ENCODE measurements at regions not wholly inside any gene's neighbourhood (a gene's known extent, or its start where the extent isn't known, plus 50 kb on each side); places are given as distances from the start of the nearest gene placed in this dataset.

DNA sequence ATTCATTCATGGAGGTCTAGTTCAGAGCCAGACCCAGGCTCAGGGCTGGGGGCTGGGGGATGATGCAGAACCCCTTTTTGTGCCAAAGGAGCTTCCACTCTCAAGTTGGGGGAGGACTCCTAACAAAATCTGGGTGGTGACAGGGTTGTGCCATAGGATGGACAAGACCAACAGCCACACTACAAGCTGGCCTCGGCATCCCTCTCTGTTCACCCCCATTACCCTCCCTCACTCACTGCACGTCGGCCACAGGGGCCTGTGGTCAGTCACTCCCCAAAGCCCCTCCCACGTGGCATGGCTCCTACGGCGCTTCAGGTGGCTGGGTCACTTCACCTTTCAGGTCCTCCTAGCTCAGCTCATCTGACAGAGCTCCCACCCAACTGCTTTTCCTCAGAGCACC is 348.7 kb upstream of the ZMIZ1 start:
- H3K4me1 ChIP-seq, result peaks cover 8 to 13% of the 10 kb centered on the region in 2 donors
- TF ChIP-seq, protein P1, sequence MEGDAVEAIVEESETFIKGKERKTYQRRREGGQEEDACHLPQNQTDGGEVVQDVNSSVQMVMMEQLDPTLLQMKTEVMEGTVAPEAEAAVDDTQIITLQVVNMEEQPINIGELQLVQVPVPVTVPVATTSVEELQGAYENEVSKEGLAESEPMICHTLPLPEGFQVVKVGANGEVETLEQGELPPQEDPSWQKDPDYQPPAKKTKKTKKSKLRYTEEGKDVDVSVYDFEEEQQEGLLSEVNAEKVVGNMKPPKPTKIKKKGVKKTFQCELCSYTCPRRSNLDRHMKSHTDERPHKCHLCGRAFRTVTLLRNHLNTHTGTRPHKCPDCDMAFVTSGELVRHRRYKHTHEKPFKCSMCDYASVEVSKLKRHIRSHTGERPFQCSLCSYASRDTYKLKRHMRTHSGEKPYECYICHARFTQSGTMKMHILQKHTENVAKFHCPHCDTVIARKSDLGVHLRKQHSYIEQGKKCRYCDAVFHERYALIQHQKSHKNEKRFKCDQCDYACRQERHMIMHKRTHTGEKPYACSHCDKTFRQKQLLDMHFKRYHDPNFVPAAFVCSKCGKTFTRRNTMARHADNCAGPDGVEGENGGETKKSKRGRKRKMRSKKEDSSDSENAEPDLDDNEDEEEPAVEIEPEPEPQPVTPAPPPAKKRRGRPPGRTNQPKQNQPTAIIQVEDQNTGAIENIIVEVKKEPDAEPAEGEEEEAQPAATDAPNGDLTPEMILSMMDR (IDR thresholded peaks at IDR 0.05 in 4 of 5, conservative IDR thresholded peaks at IDR 0.05 in 1 of 5), result no peak
- ATAC-seq (no peak), DNase-seq (no peak)
- no peak overlapping the region for H3K27ac ChIP-seq
- H3K36me3 ChIP-seq, result no peaks in the 10 kb centered on the region
- H3K27me3 ChIP-seq, result no peaks in the 10 kb centered on the region
- in situ Hi-C loops (cut with MboI; ENCODE audit: low sequenced_read_pairs in 4 of 4), result no loop called here
- no peaks in the 10 kb centered on the region for H3K9me3 ChIP-seq
- H3K4me3 ChIP-seq, result no peak overlapping the region
- intact Hi-C loops (cut with DNase I; ENCODE audit: low total_unique reads), result no loop called here

DNA sequence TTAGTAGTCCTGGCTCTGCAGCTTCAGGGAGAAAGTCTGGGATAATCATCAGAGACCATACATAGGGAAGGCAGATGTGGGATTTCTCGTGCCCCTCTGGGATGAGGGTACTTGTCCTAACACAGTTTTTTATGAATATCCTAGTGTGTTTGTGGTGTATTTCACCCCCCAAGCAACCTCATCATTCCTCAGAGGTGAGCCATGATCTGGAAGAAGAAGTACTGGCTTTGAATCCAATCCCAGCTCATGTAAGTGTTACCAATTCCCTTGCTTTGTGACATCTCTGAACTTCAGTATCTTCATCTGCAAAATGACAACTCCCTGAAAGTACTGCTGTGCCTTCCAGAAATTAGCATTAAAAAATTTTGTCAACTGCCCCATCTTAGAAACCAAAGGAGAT is 347.5 kb upstream of the ZMIZ1 start:
- ATAC-seq, result no peak
- intact Hi-C loops (cut with DNase I; ENCODE audit: low total_unique reads), result no loop called here
- TF ChIP-seq, protein P1 (IDR thresholded peaks at IDR 0.05 in 4 of 5, conservative IDR thresholded peaks at IDR 0.05 in 1 of 5), result no peak
- TF ChIP-seq POLR2A (IDR thresholded peaks at IDR 0.05), result no peak

DNA sequence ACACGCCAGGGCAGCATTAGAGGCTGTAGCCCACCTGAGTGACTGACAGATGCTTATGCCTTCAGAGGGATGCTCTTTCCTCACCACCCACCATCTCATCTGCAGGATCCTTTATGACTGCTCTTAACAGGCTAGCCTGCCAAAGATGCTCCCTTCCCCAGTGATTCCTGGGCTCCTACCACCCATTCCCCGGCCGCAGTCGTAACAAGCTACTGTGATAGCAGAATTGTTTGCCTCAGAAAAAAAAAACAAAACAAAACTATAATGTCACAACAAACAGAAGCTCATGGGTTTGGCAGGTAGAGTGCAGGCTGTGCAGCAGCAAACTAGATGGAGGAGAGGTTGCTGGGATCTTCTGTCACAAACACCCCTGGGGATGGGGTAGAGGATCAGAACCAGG is 343.9 kb upstream of the ZMIZ1 start:
- intact Hi-C loops (cut with DNase I; ENCODE audit: low total_unique reads), result no loop called here
- H3K27me3 ChIP-seq, result no peaks in the 10 kb centered on the region
- H3K4me3 ChIP-seq, result no peak overlapping the region
- TF ChIP-seq, protein P1 (IDR thresholded peaks at IDR 0.05 in 4 of 5, conservative IDR thresholded peaks at IDR 0.05 in 1 of 5), result no peak
- TF ChIP-seq POLR2A (IDR thresholded peaks at IDR 0.05), result no peak
- no peaks in the 10 kb centered on the region for H3K9me3 ChIP-seq
- in situ Hi-C loops (cut with MboI; ENCODE audit: low sequenced_read_pairs in 4 of 4), result no loop called here
- peaks cover 15 to 16% of the 10 kb centered on the region in 2 donors for H3K4me1 ChIP-seq
- no peaks in the 10 kb centered on the region for H3K36me3 ChIP-seq
- H3K27ac ChIP-seq, result no peak overlapping the region
- DNase-seq (no peak), ATAC-seq (no peak)

More for the DNA sequence above, 347.5 kb upstream of the ZMIZ1 start:
- H3K4me3 ChIP-seq, result no peak overlapping the region
- no peaks in the 10 kb centered on the region for H3K36me3 ChIP-seq
- H3K9me3 ChIP-seq, result no peaks in the 10 kb centered on the region
- no peak for DNase-seq
- no peaks in the 10 kb centered on the region for H3K27me3 ChIP-seq
- peaks cover 8 to 13% of the 10 kb centered on the region in 2 donors for H3K4me1 ChIP-seq
- in situ Hi-C loops (cut with MboI; ENCODE audit: low sequenced_read_pairs in 4 of 4), result no loop called here
- H3K27ac ChIP-seq, result no peak overlapping the region

DNA sequence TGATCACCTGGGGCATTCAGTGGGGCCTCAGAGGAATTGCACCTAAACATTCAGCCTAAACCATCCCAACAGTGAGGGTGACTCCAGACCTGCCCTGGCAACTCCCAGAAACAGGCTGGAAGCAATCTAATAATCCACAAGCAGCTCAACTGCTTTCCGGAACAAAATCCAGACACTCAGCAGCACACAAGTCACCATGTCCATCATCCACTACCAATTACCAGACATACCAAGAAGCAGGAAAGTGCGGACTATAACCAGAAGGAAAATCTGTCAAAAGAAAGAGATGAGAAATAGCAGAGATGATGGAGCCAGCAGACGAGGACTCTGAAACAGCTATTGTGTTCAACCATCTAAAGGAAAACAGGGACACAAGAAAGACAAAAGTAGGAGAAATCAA is 342.6 kb upstream of the ZMIZ1 start:
- intact Hi-C loops (cut with DNase I; ENCODE audit: low total_unique reads) (no loop called here), in situ Hi-C loops (cut with MboI; ENCODE audit: low sequenced_read_pairs in 4 of 4) (no loop called here)
- no peaks in the 10 kb centered on the region for H3K27me3 ChIP-seq
- H3K4me3 ChIP-seq, result no peak overlapping the region
- TF ChIP-seq, protein P1 (IDR thresholded peaks at IDR 0.05 in 4 of 5, conservative IDR thresholded peaks at IDR 0.05 in 1 of 5), result no peak
- no peak for TF ChIP-seq POLR2A (IDR thresholded peaks at IDR 0.05)
- H3K4me1 ChIP-seq, result peaks cover 16 to 18% of the 10 kb centered on the region in 2 donors
- no peak overlapping the region for H3K27ac ChIP-seq
- H3K9me3 ChIP-seq, result no peaks in the 10 kb centered on the region
- no peak for DNase-seq
- no peaks in the 10 kb centered on the region for H3K36me3 ChIP-seq
- no peak for ATAC-seq

DNA sequence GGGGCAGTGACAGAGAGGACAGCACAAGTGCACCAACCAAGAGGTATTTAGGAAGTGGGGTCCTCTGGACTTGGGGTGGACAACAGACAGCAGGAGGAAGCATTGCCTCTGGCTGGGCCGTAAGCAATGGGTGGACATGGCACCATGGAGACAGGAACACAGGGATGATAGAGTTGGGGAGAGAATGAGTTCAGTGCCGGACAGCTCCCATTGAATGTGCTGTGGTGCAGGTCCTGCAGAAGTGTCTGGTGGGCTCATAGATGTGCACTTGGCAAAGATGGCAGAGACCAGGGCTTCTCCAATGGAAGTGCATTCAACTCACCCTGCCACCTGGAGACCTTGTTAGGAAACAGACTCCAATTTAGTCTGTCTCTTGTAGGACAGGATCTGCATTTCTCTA is 341.5 kb upstream of the ZMIZ1 start:
- ATAC-seq, result no peak
- TF ChIP-seq, protein P1 (IDR thresholded peaks at IDR 0.05 in 4 of 5, conservative IDR thresholded peaks at IDR 0.05 in 1 of 5), result no peak
- no peak for TF ChIP-seq POLR2A (IDR thresholded peaks at IDR 0.05)
- Histone ChIP-seq H3K27ac (no peak overlapping the region), H3K9me3 (no peaks in the 10 kb centered on the region), H3K36me3 (no peaks in the 10 kb centered on the region), H3K4me3 (no peak overlapping the region), H3K4me1 (peaks cover 22 to 27% of the 10 kb centered on the region in 2 donors), H3K27me3 (no peaks in the 10 kb centered on the region)
- in situ Hi-C loops (cut with MboI; ENCODE audit: low sequenced_read_pairs in 4 of 4) (no loop called here), intact Hi-C loops (cut with DNase I; ENCODE audit: low total_unique reads) (no loop called here)
- no peak for DNase-seq

Data from gastrocnemius medialis (tissue), 4 donors.